Ishikawa (cell line): ENCODE measurements at regions not wholly inside any gene's neighbourhood (a gene's known extent, or its start where the extent isn't known, plus 50 kb on each side); places are given as distances from the start of the nearest gene placed in this dataset.

Source experiments
- CEBPB ChIP-seq: IDR thresholded peaks from 2 replicates; pipeline ENCODE4 v1.6.1; 2012
- CREB1 ChIP-seq: IDR thresholded peaks from 2 replicates; pipeline ENCODE4 v1.6.1; 2012; ENCODE audit warnings: low read depth
- EGR1 ChIP-seq: IDR thresholded peaks from 2 replicates; pipeline ENCODE4 v1.6.1; 2012
- EP300 ChIP-seq: IDR thresholded peaks from 2 replicates; pipeline ENCODE4 v1.6.1; 2012; ENCODE audit warnings: borderline replicate concordance
- FOXM1 ChIP-seq: IDR thresholded peaks from 2 replicates; pipeline ENCODE4 v1.6.1; 2012; ENCODE audit warnings: low read depth, borderline replicate concordance
- MAX ChIP-seq: IDR thresholded peaks from 2 replicates; pipeline ENCODE4 v1.6.1; 2012
- NFIC ChIP-seq: IDR thresholded peaks from 2 replicates; pipeline ENCODE4 v1.6.1; 2012
- RAD21 ChIP-seq: IDR thresholded peaks from 2 replicates; pipeline ENCODE4 v1.6.1; 2012; ENCODE audit warnings: low read depth
- REST ChIP-seq: IDR thresholded peaks from 2 replicates; pipeline ENCODE4 v1.6.1; 2012; ENCODE audit warnings: low read depth, mild to moderate bottlenecking
- TAF1 ChIP-seq: IDR thresholded peaks from 2 replicates; pipeline ENCODE4 v1.6.1; 2012; ENCODE audit warnings: low read depth, mild to moderate bottlenecking
- TCF12 ChIP-seq: IDR thresholded peaks from 2 replicates; pipeline ENCODE4 v1.6.1; 2012; ENCODE audit warnings: low read depth
- TEAD4 ChIP-seq: IDR thresholded peaks from 2 replicates; pipeline ENCODE4 v1.6.1; 2012
- USF1 ChIP-seq: IDR thresholded peaks from 2 replicates; pipeline ENCODE4 v1.6.1; 2012
- YY1 ChIP-seq: IDR thresholded peaks from 2 replicates; pipeline ENCODE4 v1.6.1; 2012; ENCODE audit warnings: low read depth
- ZBTB7A ChIP-seq: IDR thresholded peaks from 2 replicates; pipeline ENCODE4 v1.6.1; 2012; ENCODE audit warnings: low read depth

GRCh38 chr5:53249529-53250200, 140.1 kb upstream of the MOCS2 start:
- no peak for TF ChIP-seq TEAD4
- no peak for TF ChIP-seq EGR1
- no peak for TF ChIP-seq YY1
- TF ChIP-seq TAF1: no peak

- TF ChIP-seq EGR1: no peak
- TF ChIP-seq ZBTB7A: no peak
- no peak for TF ChIP-seq FOXM1
- TF ChIP-seq USF1: no peak
- TF ChIP-seq CEBPB: no peak
- no peak for TF ChIP-seq RAD21
- no peak for TF ChIP-seq NFIC
- no peak for TF ChIP-seq REST
- TF ChIP-seq MAX: no peak
- TF ChIP-seq TAF1: no peak
- TF ChIP-seq CREB1: no peak
- no peak for TF ChIP-seq TCF12
- no peak for TF ChIP-seq EP300
- no peak for TF ChIP-seq YY1
- no peak for TF ChIP-seq TEAD4
Measured at GRCh38 chr5:53250201-53250550, 140.6 kb upstream of the MOCS2 start.

GRCh38 chr5:53253421-53253871, 143.9 kb upstream of the MOCS2 start:
- TF ChIP-seq REST (no peak), EGR1 (no peak), MAX (no peak), TAF1 (no peak), CREB1 (no peak), TCF12 (no peak), USF1 (no peak), YY1 (no peak), RAD21 (no peak), TEAD4 (no peak), CEBPB (no peak)

GRCh38 chr5:53256746-53257145, 147.2 kb upstream of the MOCS2 start:
- TF ChIP-seq FOXM1 (no peak), REST (no peak), MAX (no peak), TEAD4 (no peak), EGR1 (no peak), CEBPB (no peak)
